ENCODE measurements at regions not wholly inside any gene's neighbourhood (a gene's known extent, or its start where the extent isn't known, plus 50 kb on each side); places are given as distances from the start of the nearest gene placed in this dataset.
A peak's percentile ranks its signal among the peaks of the same experiment; 100 is the strongest.
"Not testable (repeated sequence)": the region's sequence is repeated elsewhere in the genome, so short reads cannot be mapped to it uniquely, and the experiment has no call there.

- not testable (repeated sequence) for DNase-seq
These were observed 470.2 kb downstream of the RPIA start for GRCh38 chr2:89161626-89162025.

GRCh38 chr2:89170506-89171173, 479.2 kb downstream of the RPIA start:
- DNase-seq, result not testable (repeated sequence)

GRCh38 chr2:89171174-89171519, 479.7 kb downstream of the RPIA start:
- DNase-seq, result not testable (repeated sequence)

- not testable (repeated sequence) for DNase-seq
These were observed 485.5 kb downstream of the RPIA start for GRCh38 chr2:89177004-89177403.

- DNase-seq, result peak; percentile 56
These were observed 490.7 kb downstream of the RPIA start for GRCh38 chr2:89182221-89182620.

GRCh38 chr2:89184746-89185145, 493.3 kb downstream of the RPIA start:
- DNase-seq, result peak; percentile 63

- DNase-seq, result not testable (repeated sequence)
These were observed 504.3 kb downstream of the RPIA start for GRCh38 chr2:89195636-89196251.

GRCh38 chr2:89196719-89197118, 505.2 kb downstream of the RPIA start:
- DNase-seq, result not testable (repeated sequence)

- not testable (repeated sequence) for DNase-seq
These were observed 506.6 kb downstream of the RPIA start for GRCh38 chr2:89198026-89198425.

- peak; percentile 42 for DNase-seq
These were observed 508.2 kb downstream of the RPIA start for GRCh38 chr2:89199453-89200246.

GRCh38 chr2:89200247-89200527, 508.7 kb downstream of the RPIA start:
- peak; percentile 35 for DNase-seq

- not testable (repeated sequence) for DNase-seq
These were observed 511.0 kb downstream of the RPIA start for GRCh38 chr2:89202518-89202917.

- not testable (repeated sequence) for DNase-seq
These were observed 513.7 kb downstream of the RPIA start for GRCh38 chr2:89205153-89205552.

- peak; percentile 27 for DNase-seq
These were observed 516.9 kb downstream of the RPIA start for GRCh38 chr2:89208144-89208932.

- DNase-seq, result peak; percentile 62
These were observed 521.7 kb downstream of the RPIA start for GRCh38 chr2:89213151-89213550.

- not testable (repeated sequence) for DNase-seq
These were observed 522.3 kb downstream of the RPIA start for GRCh38 chr2:89213811-89214210.

GRCh38 chr2:89221474-89221873, 530.0 kb downstream of the RPIA start:
- DNase-seq, result not testable (repeated sequence)

- DNase-seq, result not testable (repeated sequence)
These were observed 530.7 kb downstream of the RPIA start for GRCh38 chr2:89222063-89222732.

- not testable (repeated sequence) for DNase-seq
These were observed 533.3 kb downstream of the RPIA start for GRCh38 chr2:89224803-89225202.

GRCh38 chr2:89229979-89230378, 538.5 kb downstream of the RPIA start:
- not testable (repeated sequence) for DNase-seq

GRCh38 chr2:89231241-89231640, 539.8 kb downstream of the RPIA start:
- DNase-seq, result not testable (repeated sequence)

GRCh38 chr2:89233931-89234330, 542.5 kb downstream of the RPIA start:
- DNase-seq, result not testable (repeated sequence)
